ENCODE measurements at regions not wholly inside any gene's neighbourhood (a gene's known extent, or its start where the extent isn't known, plus 50 kb on each side); places are given as distances from the start of the nearest gene placed in this dataset.

DNA sequence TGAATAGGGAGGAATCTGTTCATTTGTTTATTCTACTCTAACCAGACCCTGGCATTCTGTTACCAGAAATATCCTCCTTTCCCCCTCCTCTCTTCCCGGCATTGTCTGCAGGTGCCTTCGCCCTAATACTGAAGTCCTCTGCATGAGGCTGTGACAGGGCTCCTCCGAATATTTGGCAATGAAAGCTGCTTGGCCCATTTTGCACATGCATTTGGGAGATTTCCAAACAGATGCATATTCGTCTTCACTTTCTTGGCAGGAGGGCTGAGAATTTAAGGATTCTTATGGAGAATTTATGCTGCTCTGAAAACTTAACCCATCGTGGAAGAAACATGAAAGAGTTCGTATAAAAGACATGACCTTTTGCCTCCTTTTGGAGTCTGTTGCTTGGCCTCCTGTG lies 484.0 kb downstream of the ZNF608 start:
- DNase-seq (ENCODE audit: low read depth), result peak; percentile 16
- TF ChIP-seq, protein P1, sequence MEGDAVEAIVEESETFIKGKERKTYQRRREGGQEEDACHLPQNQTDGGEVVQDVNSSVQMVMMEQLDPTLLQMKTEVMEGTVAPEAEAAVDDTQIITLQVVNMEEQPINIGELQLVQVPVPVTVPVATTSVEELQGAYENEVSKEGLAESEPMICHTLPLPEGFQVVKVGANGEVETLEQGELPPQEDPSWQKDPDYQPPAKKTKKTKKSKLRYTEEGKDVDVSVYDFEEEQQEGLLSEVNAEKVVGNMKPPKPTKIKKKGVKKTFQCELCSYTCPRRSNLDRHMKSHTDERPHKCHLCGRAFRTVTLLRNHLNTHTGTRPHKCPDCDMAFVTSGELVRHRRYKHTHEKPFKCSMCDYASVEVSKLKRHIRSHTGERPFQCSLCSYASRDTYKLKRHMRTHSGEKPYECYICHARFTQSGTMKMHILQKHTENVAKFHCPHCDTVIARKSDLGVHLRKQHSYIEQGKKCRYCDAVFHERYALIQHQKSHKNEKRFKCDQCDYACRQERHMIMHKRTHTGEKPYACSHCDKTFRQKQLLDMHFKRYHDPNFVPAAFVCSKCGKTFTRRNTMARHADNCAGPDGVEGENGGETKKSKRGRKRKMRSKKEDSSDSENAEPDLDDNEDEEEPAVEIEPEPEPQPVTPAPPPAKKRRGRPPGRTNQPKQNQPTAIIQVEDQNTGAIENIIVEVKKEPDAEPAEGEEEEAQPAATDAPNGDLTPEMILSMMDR (conservative IDR thresholded peaks at IDR 0.05; ENCODE audit: low read depth, low read length), result no peak
- H3K4me3 ChIP-seq (ENCODE audit: low read depth, low read length), result no peak overlapping the region

DNA sequence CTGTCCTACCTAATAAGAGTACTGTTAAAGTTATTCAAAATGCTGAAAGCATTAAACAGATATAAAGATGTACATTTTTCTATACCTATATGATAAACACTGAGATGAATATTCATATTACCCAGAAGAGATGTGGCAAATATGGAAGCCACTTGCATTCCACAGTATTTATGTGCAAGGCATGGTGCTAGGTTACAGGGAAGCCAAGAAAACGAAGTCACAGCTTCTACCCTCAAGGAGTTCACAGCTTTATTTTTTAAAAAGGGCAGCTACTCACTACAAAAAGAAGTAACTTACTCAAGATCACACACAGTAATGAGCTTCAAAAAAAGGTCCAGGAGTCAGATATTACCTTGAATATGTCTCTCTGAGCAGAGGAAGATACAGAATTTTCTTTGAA lies 484.6 kb downstream of the ZNF608 start:
- TF ChIP-seq, protein P1 (conservative IDR thresholded peaks at IDR 0.05; ENCODE audit: low read depth, low read length), result no peak
- no peak overlapping the region for H3K4me3 ChIP-seq (ENCODE audit: low read depth, low read length)
- DNase-seq (ENCODE audit: low read depth), result no peak

DNA sequence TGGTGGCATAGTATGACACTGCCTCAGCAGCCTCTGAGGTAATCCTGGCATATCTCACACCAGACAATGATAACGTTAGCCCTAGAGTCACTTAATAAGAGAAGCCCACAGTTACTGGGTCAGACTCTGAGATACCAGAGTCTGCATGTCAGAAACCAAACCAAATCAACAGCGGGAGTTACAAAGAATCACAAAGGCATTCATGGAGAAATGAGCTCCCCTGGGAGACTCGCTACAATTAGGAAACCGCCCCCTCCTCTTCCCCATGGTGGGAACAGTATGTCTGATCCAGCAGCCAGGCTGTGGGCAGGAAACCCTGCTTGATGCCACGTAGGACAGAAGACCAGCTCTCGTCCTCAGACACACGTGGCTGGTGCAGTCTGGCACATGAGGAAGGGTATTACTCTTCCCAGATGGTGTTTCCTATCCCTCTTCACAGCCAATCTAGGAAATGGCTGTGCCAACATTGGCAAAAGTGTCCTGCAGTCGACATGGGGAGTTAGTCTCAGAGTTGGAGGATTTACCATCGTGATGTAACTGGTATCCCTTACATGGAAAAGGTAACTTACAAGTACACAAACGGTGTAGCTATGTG lies 485.4 kb downstream of the ZNF608 start:
- TF ChIP-seq, protein P1 (conservative IDR thresholded peaks at IDR 0.05; ENCODE audit: low read depth, low read length), result no peak
- no peak overlapping the region for H3K4me3 ChIP-seq (ENCODE audit: low read depth, low read length)
- DNase-seq (ENCODE audit: low read depth), result no peak

DNA sequence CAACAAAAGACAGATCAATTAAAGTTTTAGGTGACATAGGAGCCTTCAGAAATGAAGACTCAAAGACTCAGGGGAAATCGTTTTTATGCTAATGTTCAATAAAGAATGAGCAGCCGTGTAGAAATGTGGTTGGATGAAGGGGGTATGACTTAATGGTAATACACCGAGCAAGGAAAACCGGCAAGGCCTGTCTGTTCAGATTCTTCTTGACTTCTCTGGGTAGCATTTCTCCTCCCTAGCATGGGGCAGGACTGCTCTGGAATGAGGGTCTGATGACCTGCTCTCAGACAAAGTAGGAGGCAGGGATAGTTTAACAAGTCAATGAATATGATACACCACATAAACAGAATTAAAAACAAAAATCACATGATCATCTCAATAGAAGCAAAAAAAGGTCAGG lies 487.4 kb downstream of the ZNF608 start:
- TF ChIP-seq, protein P1 (conservative IDR thresholded peaks at IDR 0.05; ENCODE audit: low read depth, low read length), result no peak
- no peak for DNase-seq (ENCODE audit: low read depth)
- H3K4me3 ChIP-seq (ENCODE audit: low read depth, low read length), result no peak overlapping the region

DNA sequence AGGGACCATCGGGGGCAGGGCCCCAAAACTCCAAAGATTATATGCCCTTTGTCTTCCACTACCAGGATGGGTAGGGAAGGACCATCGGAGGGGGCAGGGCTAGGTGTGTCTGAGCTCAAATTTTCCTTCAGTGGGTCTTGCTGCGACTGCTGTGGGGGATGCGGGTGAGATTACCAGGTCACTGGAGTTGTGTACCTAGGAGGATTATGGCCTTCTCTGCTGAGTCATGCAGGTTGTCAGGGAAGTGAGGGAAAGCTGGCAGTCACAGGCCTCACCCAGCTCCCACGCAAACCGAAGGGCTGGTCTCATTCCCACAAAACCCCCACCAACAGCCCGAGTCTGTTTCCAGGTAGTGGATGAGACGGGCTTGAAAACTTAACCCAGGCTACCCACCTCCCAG lies 489.4 kb downstream of the ZNF608 start:
- H3K4me3 ChIP-seq (ENCODE audit: low read depth, low read length), result no peak overlapping the region
- TF ChIP-seq, protein P1 (conservative IDR thresholded peaks at IDR 0.05; ENCODE audit: low read depth, low read length), result no peak
- no peak for DNase-seq (ENCODE audit: low read depth)

DNA sequence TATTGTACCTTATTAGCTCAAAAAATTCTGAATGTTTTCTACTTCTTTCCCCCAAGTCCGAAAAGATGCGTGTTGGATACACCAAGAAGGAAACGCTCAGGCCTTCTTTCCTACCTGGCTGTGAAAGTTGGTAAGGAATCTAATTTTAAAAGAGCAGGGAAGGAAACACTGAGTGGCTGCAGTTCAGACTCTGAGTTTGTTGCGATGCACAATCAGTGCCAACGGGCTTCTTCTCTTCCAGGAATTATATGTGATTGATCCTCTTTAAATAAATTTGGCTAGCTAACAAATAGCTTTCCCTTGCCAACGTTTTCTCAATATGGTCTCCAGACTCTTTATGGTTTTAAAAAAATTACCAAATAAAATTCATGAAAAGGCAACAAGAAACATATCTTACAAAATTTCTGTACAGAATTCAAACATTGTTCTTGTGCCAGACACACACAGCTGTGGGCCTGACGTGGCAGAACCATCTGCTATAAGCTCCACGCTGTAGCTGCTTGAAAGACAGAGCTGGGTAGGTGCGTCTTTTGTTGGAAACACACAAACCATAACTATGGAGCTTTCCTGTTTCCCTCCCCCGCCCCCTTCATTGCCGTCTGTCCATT lies 493.1 kb downstream of the ZNF608 start:
- no peak overlapping the region for H3K4me3 ChIP-seq (ENCODE audit: low read depth, low read length)
- no peak for DNase-seq (ENCODE audit: low read depth)
- TF ChIP-seq, protein P1 (conservative IDR thresholded peaks at IDR 0.05; ENCODE audit: low read depth, low read length), result no peak

DNA sequence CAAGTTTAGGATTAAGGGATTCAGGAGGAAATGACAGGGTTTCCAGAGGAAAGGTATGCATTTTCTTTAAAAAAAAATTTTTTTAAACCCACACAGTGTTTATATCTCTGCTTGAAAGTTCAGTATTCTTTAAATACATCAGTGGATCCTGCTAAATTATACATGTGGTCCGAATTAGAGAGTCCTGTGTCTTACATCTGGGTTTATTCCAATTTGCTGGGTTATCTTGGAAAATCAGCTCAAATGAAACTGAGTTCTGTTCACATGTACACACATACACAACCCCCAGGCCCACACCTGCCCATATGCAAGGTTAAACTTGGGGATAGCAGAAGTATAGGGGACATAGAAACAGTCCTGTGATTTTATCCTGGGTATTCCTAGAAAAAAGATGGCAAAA lies 493.7 kb downstream of the ZNF608 start:
- TF ChIP-seq, protein P1 (conservative IDR thresholded peaks at IDR 0.05; ENCODE audit: low read depth, low read length), result no peak
- DNase-seq (ENCODE audit: low read depth), result no peak
- H3K4me3 ChIP-seq (ENCODE audit: low read depth, low read length), result no peak overlapping the region

Measured in choroid plexus epithelial cell (primary cell).